ENCODE measurements at regions not wholly inside any gene's neighbourhood (a gene's known extent, or its start where the extent isn't known, plus 50 kb on each side); places are given as distances from the start of the nearest gene placed in this dataset.

GRCh38 chr2:5332925-5333324 lies 359.3 kb upstream of the SOX11 start:
- TF ChIP-seq SIN3A (IDR thresholded peaks at IDR 0.05; ENCODE audit: borderline replicate concordance, insufficient read depth, low read length): no peak
- TF ChIP-seq, protein P1, sequence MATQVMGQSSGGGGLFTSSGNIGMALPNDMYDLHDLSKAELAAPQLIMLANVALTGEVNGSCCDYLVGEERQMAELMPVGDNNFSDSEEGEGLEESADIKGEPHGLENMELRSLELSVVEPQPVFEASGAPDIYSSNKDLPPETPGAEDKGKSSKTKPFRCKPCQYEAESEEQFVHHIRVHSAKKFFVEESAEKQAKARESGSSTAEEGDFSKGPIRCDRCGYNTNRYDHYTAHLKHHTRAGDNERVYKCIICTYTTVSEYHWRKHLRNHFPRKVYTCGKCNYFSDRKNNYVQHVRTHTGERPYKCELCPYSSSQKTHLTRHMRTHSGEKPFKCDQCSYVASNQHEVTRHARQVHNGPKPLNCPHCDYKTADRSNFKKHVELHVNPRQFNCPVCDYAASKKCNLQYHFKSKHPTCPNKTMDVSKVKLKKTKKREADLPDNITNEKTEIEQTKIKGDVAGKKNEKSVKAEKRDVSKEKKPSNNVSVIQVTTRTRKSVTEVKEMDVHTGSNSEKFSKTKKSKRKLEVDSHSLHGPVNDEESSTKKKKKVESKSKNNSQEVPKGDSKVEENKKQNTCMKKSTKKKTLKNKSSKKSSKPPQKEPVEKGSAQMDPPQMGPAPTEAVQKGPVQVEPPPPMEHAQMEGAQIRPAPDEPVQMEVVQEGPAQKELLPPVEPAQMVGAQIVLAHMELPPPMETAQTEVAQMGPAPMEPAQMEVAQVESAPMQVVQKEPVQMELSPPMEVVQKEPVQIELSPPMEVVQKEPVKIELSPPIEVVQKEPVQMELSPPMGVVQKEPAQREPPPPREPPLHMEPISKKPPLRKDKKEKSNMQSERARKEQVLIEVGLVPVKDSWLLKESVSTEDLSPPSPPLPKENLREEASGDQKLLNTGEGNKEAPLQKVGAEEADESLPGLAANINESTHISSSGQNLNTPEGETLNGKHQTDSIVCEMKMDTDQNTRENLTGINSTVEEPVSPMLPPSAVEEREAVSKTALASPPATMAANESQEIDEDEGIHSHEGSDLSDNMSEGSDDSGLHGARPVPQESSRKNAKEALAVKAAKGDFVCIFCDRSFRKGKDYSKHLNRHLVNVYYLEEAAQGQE (IDR thresholded peaks at IDR 0.05; ENCODE audit: insufficient read depth in 1 of 2, low read depth in 2 of 2, low read length in 2 of 2): no peak
- no peak for TF ChIP-seq FOXP2 (optimal IDR thresholded peaks at IDR 0.05; ENCODE audit: borderline replicate concordance, extremely low read depth, extremely low read length, insufficient read depth)
- TF ChIP-seq POLR2AphosphoS5 (IDR thresholded peaks at IDR 0.05; ENCODE audit: low read depth, low read length): no peak
- no peak for TF ChIP-seq TAF1 (IDR thresholded peaks at IDR 0.05; ENCODE audit: borderline replicate concordance, insufficient read depth, low read length)

GRCh38 chr2:5339473-5339872 lies 352.7 kb upstream of the SOX11 start:
- TF ChIP-seq, protein P1 (IDR thresholded peaks at IDR 0.05; ENCODE audit: insufficient read depth in 1 of 2, low read depth in 2 of 2, low read length in 2 of 2): no peak
- TF ChIP-seq POLR2AphosphoS5 (IDR thresholded peaks at IDR 0.05; ENCODE audit: low read depth, low read length): no peak
- TF ChIP-seq TAF1 (IDR thresholded peaks at IDR 0.05; ENCODE audit: borderline replicate concordance, insufficient read depth, low read length): no peak
- no peak for TF ChIP-seq FOXP2 (optimal IDR thresholded peaks at IDR 0.05; ENCODE audit: borderline replicate concordance, extremely low read depth, extremely low read length, insufficient read depth)
- no peak for TF ChIP-seq SIN3A (IDR thresholded peaks at IDR 0.05; ENCODE audit: borderline replicate concordance, insufficient read depth, low read length)

- TF ChIP-seq TAF1 (IDR thresholded peaks at IDR 0.05; ENCODE audit: borderline replicate concordance, insufficient read depth, low read length) (no peak), FOXP2 (optimal IDR thresholded peaks at IDR 0.05; ENCODE audit: borderline replicate concordance, extremely low read depth, extremely low read length, insufficient read depth) (no peak), POLR2AphosphoS5 (IDR thresholded peaks at IDR 0.05; ENCODE audit: low read depth, low read length) (no peak), SIN3A (IDR thresholded peaks at IDR 0.05; ENCODE audit: borderline replicate concordance, insufficient read depth, low read length) (no peak)
- TF ChIP-seq, protein P1 (IDR thresholded peaks at IDR 0.05; ENCODE audit: insufficient read depth in 1 of 2, low read depth in 2 of 2, low read length in 2 of 2): no peak
Measured at GRCh38 chr2:5343785-5344335, 348.3 kb upstream of the SOX11 start.

GRCh38 chr2:5352286-5352685 lies 339.9 kb upstream of the SOX11 start:
- TF ChIP-seq, protein P1 (IDR thresholded peaks at IDR 0.05; ENCODE audit: insufficient read depth in 1 of 2, low read depth in 2 of 2, low read length in 2 of 2): no peak
- TF ChIP-seq FOXP2 (optimal IDR thresholded peaks at IDR 0.05; ENCODE audit: borderline replicate concordance, extremely low read depth, extremely low read length, insufficient read depth) (no peak), POLR2AphosphoS5 (IDR thresholded peaks at IDR 0.05; ENCODE audit: low read depth, low read length) (no peak), SIN3A (IDR thresholded peaks at IDR 0.05; ENCODE audit: borderline replicate concordance, insufficient read depth, low read length) (no peak), TAF1 (IDR thresholded peaks at IDR 0.05; ENCODE audit: borderline replicate concordance, insufficient read depth, low read length) (no peak)
